ENCODE measurements at regions not wholly inside any gene's neighbourhood (a gene's known extent, or its start where the extent isn't known, plus 50 kb on each side); places are given as distances from the start of the nearest gene placed in this dataset.

GRCh38 chr12:16893426-16893825 is 287.5 kb upstream of the LMO3 start:
- no peak overlapping the region for H3K4me3 ChIP-seq (ENCODE audit: low read depth, low read length)
- no peak for TF ChIP-seq CTCF (IDR thresholded peaks at IDR 0.05; ENCODE audit: low read depth, low read length, missing control alignments)
- in situ Hi-C loops (cut with HindIII; ENCODE audit: low sequenced_read_pairs) = no loop called here
- DNase-seq (ENCODE audit: low read depth) = no peak

- TF ChIP-seq CTCF (IDR thresholded peaks at IDR 0.05; ENCODE audit: low read depth, low read length, missing control alignments) = no peak
- H3K4me3 ChIP-seq (ENCODE audit: low read depth, low read length) = no peak overlapping the region
- DNase-seq (ENCODE audit: low read depth) = no peak
- in situ Hi-C loops (cut with HindIII; ENCODE audit: low sequenced_read_pairs) = no loop called here
Measured at GRCh38 chr12:16891673-16892072, 285.7 kb upstream of the LMO3 start.

GRCh38 chr12:16884819-16885218 is 278.9 kb upstream of the LMO3 start:
- in situ Hi-C loops (cut with HindIII; ENCODE audit: low sequenced_read_pairs) = no loop called here
- DNase-seq (ENCODE audit: low read depth) = no peak
- TF ChIP-seq CTCF (IDR thresholded peaks at IDR 0.05; ENCODE audit: low read depth, low read length, missing control alignments) = no peak
- no peak overlapping the region for H3K4me3 ChIP-seq (ENCODE audit: low read depth, low read length)

GRCh38 chr12:16884056-16884455 is 278.1 kb upstream of the LMO3 start:
- no peak for TF ChIP-seq CTCF (IDR thresholded peaks at IDR 0.05; ENCODE audit: low read depth, low read length, missing control alignments)
- no peak overlapping the region for H3K4me3 ChIP-seq (ENCODE audit: low read depth, low read length)
- DNase-seq (ENCODE audit: low read depth) = no peak
- in situ Hi-C loops (cut with HindIII; ENCODE audit: low sequenced_read_pairs) = no loop called here

GRCh38 chr12:16881986-16882570 is 276.1 kb upstream of the LMO3 start:
- H3K4me3 ChIP-seq (ENCODE audit: low read depth, low read length) = no peak overlapping the region
- no peak for TF ChIP-seq CTCF (IDR thresholded peaks at IDR 0.05; ENCODE audit: low read depth, low read length, missing control alignments)
- in situ Hi-C loops (cut with HindIII; ENCODE audit: low sequenced_read_pairs) = no loop called here
- no peak for DNase-seq (ENCODE audit: low read depth)

- no peak for TF ChIP-seq CTCF (IDR thresholded peaks at IDR 0.05; ENCODE audit: low read depth, low read length, missing control alignments)
- in situ Hi-C loops (cut with HindIII; ENCODE audit: low sequenced_read_pairs) = no loop called here
- H3K4me3 ChIP-seq (ENCODE audit: low read depth, low read length) = no peak overlapping the region
- DNase-seq (ENCODE audit: low read depth) = no peak
Measured at GRCh38 chr12:16880864-16881285, 274.9 kb upstream of the LMO3 start.
